ENCODE measurements at regions not wholly inside any gene's neighbourhood (a gene's known extent, or its start where the extent isn't known, plus 50 kb on each side); places are given as distances from the start of the nearest gene placed in this dataset.

DNA sequence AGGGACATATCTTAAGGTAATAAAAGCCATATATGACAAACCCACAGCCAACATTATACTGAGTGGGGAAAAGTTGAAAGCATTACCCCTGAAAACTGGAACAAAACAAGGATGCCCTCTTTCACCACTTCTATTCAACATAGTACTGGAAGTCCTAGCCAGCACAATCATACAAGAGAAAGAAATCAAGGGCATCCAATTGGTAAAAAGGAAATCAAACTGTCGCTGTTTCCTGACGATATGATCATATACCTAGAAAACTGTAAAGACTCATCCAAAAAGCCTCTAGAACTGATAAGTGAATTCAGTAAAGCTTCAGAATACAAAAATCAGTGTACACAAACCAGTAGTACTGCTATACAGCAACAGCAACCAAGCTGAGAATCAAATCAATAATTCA is 53.8 kb upstream of the PSME4 start:
- DNase-seq (ENCODE audit: low read depth, low spot score) (no peak), ATAC-seq (no peak)
- H3K9me3 ChIP-seq (ENCODE audit: control insufficient read depth, insufficient read depth, low read depth, low read length), result peaks cover 6% of the 10 kb centered on the region; the same call in 1 of the 2 replicates
- ChIA-PET POLR2A (no interaction called here), CTCF (no interaction called here)
- intact Hi-C loops (cut with micrococcal nuclease; ENCODE audit: unreplicated experiment) (no loop called here), in situ Hi-C loops (cut with HindIII; ENCODE audit: low pct_unique_long_range_greater_than_20kb, low sequenced_read_pairs) (no loop called here)
- H3K4me1 ChIP-seq (ENCODE audit: control insufficient read depth, insufficient read depth, low read length), result no peaks in the 10 kb centered on the region
- no peak overlapping the region for H3K4me3 ChIP-seq (ENCODE audit: low read depth in 2 of 2, low read length in 2 of 2)
- no TSS peak for BruUV-seq (replicated peaks)
- TF ChIP-seq, protein P1, sequence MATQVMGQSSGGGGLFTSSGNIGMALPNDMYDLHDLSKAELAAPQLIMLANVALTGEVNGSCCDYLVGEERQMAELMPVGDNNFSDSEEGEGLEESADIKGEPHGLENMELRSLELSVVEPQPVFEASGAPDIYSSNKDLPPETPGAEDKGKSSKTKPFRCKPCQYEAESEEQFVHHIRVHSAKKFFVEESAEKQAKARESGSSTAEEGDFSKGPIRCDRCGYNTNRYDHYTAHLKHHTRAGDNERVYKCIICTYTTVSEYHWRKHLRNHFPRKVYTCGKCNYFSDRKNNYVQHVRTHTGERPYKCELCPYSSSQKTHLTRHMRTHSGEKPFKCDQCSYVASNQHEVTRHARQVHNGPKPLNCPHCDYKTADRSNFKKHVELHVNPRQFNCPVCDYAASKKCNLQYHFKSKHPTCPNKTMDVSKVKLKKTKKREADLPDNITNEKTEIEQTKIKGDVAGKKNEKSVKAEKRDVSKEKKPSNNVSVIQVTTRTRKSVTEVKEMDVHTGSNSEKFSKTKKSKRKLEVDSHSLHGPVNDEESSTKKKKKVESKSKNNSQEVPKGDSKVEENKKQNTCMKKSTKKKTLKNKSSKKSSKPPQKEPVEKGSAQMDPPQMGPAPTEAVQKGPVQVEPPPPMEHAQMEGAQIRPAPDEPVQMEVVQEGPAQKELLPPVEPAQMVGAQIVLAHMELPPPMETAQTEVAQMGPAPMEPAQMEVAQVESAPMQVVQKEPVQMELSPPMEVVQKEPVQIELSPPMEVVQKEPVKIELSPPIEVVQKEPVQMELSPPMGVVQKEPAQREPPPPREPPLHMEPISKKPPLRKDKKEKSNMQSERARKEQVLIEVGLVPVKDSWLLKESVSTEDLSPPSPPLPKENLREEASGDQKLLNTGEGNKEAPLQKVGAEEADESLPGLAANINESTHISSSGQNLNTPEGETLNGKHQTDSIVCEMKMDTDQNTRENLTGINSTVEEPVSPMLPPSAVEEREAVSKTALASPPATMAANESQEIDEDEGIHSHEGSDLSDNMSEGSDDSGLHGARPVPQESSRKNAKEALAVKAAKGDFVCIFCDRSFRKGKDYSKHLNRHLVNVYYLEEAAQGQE (IDR thresholded peaks at IDR 0.05; ENCODE audit: insufficient read depth in 1 of 2, low read depth in 2 of 2, low read length in 1 of 2), result no peak
- no peak for TF ChIP-seq TCF7L2 (IDR thresholded peaks at IDR 0.05; ENCODE audit: low read depth, low read length)
- TF ChIP-seq POLR2AphosphoS5 (IDR thresholded peaks at IDR 0.05; ENCODE audit: low read depth, low read length), result no peak
- TF ChIP-seq, protein P2, sequence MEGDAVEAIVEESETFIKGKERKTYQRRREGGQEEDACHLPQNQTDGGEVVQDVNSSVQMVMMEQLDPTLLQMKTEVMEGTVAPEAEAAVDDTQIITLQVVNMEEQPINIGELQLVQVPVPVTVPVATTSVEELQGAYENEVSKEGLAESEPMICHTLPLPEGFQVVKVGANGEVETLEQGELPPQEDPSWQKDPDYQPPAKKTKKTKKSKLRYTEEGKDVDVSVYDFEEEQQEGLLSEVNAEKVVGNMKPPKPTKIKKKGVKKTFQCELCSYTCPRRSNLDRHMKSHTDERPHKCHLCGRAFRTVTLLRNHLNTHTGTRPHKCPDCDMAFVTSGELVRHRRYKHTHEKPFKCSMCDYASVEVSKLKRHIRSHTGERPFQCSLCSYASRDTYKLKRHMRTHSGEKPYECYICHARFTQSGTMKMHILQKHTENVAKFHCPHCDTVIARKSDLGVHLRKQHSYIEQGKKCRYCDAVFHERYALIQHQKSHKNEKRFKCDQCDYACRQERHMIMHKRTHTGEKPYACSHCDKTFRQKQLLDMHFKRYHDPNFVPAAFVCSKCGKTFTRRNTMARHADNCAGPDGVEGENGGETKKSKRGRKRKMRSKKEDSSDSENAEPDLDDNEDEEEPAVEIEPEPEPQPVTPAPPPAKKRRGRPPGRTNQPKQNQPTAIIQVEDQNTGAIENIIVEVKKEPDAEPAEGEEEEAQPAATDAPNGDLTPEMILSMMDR (IDR thresholded peaks at IDR 0.05), result no peak
- TF ChIP-seq SIN3A (IDR thresholded peaks at IDR 0.05; ENCODE audit: borderline replicate concordance, insufficient read depth, low read depth, low read length), result no peak
- no peaks in the 10 kb centered on the region for H3K27me3 ChIP-seq (ENCODE audit: control insufficient read depth, insufficient read depth, low read length)
- H3K27ac ChIP-seq (ENCODE audit: low read length), result no peak overlapping the region
- no peaks in the 10 kb centered on the region for H3K36me3 ChIP-seq (ENCODE audit: control insufficient read depth, insufficient read depth, low read length)

DNA sequence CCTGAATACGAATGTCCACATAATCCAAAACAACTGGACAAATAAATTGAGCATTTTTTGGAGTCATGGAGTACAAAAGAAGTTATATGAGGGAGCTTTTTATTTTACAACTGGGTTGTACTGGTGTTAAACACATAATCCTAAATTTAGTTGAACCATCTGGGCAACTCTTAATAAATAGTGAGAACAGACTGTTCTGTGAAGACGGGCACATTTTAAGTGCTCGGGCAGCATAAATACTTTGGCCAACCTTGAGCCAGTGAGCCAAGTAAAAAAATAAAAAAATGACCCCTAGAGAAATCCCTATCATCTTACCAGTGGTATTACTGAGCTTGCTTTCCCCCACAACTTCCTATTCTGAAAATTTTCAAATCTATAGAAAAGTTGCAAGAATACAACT is 50.9 kb upstream of the PSME4 start:
- in situ Hi-C loops (cut with HindIII; ENCODE audit: low pct_unique_long_range_greater_than_20kb, low sequenced_read_pairs), result no loop called here

More for the DNA sequence above, 50.9 kb upstream of the PSME4 start:
- no peak for ATAC-seq
- Histone ChIP-seq H3K9me3 (ENCODE audit: control insufficient read depth, insufficient read depth, low read depth, low read length) (peaks cover 6% of the 10 kb centered on the region; the same call in 1 of the 2 replicates), H3K4me3 (ENCODE audit: low read depth in 2 of 2, low read length in 2 of 2) (no peak overlapping the region), H3K4me1 (ENCODE audit: control insufficient read depth, insufficient read depth, low read length) (no peaks in the 10 kb centered on the region), H3K36me3 (ENCODE audit: control insufficient read depth, insufficient read depth, low read length) (no peaks in the 10 kb centered on the region), H3K27ac (ENCODE audit: low read length) (no peak overlapping the region), H3K27me3 (ENCODE audit: control insufficient read depth, insufficient read depth, low read length) (no peaks in the 10 kb centered on the region)
- ChIA-PET CTCF (no interaction called here), POLR2A (no interaction called here)
- DNase-seq (ENCODE audit: low read depth, low spot score), result no peak
- intact Hi-C loops (cut with micrococcal nuclease; ENCODE audit: unreplicated experiment), result no loop called here
- TF ChIP-seq, protein P2 (IDR thresholded peaks at IDR 0.05), result no peak
- BruUV-seq (replicated peaks), result no TSS peak

All from Panc1 (cell line).